ENCODE measurements at regions not wholly inside any gene's neighbourhood (a gene's known extent, or its start where the extent isn't known, plus 50 kb on each side); places are given as distances from the start of the nearest gene placed in this dataset.

- no peak for TF ChIP-seq CTCF (IDR thresholded peaks at IDR 0.05)
- no peak for TF ChIP-seq POLR2A (IDR thresholded peaks at IDR 0.05)
These were observed 63.5 kb upstream of the PLAC8 start for GRCh38 chr4:83178029-83178428.
